GM21786 (cell line): ENCODE measurements at regions not wholly inside any gene's neighbourhood (a gene's known extent, or its start where the extent isn't known, plus 50 kb on each side); places are given as distances from the start of the nearest gene placed in this dataset.

ENCODE experiments used
- ATAC-seq: cut with Tn5 transposase; IDR thresholded peaks from one replicate; pipeline ENCODE4 v1.9.1; 2021; ENCODE audit not compliant: unreplicated experiment

GRCh38 chr2:129702416-129703176 lies 276.9 kb upstream of the RAB6C start:
- ATAC-seq = no peak

GRCh38 chr2:129705085-129705484 lies 274.4 kb upstream of the RAB6C start:
- no peak for ATAC-seq

GRCh38 chr2:129707800-129708199 lies 271.7 kb upstream of the RAB6C start:
- ATAC-seq = no peak

GRCh38 chr2:129708221-129708967 lies 271.1 kb upstream of the RAB6C start:
- ATAC-seq = no peak

GRCh38 chr2:129709001-129709955 lies 270.2 kb upstream of the RAB6C start:
- no peak for ATAC-seq

GRCh38 chr2:129709956-129710598 lies 269.4 kb upstream of the RAB6C start:
- no peak for ATAC-seq

- no peak for ATAC-seq
Observed at GRCh38 chr2:129710670-129711495, 268.6 kb upstream of the RAB6C start.

GRCh38 chr2:129711816-129712675 lies 267.4 kb upstream of the RAB6C start:
- no peak for ATAC-seq

GRCh38 chr2:129712676-129712985 lies 266.8 kb upstream of the RAB6C start:
- ATAC-seq = no peak

- ATAC-seq = no peak
Observed at GRCh38 chr2:129713337-129713736, 266.1 kb upstream of the RAB6C start.

GRCh38 chr2:129716781-129717559 lies 262.5 kb upstream of the RAB6C start:
- no peak for ATAC-seq

GRCh38 chr2:129717560-129718130 lies 261.8 kb upstream of the RAB6C start:
- ATAC-seq = no peak

- ATAC-seq = no peak
Observed at GRCh38 chr2:129719335-129719734, 260.1 kb upstream of the RAB6C start.

GRCh38 chr2:129720360-129720759 lies 259.1 kb upstream of the RAB6C start:
- no peak for ATAC-seq

- ATAC-seq = no peak
Observed at GRCh38 chr2:129720761-129721160, 258.7 kb upstream of the RAB6C start.

GRCh38 chr2:129721236-129721635 lies 258.2 kb upstream of the RAB6C start:
- ATAC-seq = no peak

GRCh38 chr2:129721846-129722245 lies 257.6 kb upstream of the RAB6C start:
- no peak for ATAC-seq
